ENCODE measurements at regions not wholly inside any gene's neighbourhood (a gene's known extent, or its start where the extent isn't known, plus 50 kb on each side); places are given as distances from the start of the nearest gene placed in this dataset.
"Not testable (repeated sequence)": the region's sequence is repeated elsewhere in the genome, so short reads cannot be mapped to it uniquely, and the experiment has no call there.

DNA sequence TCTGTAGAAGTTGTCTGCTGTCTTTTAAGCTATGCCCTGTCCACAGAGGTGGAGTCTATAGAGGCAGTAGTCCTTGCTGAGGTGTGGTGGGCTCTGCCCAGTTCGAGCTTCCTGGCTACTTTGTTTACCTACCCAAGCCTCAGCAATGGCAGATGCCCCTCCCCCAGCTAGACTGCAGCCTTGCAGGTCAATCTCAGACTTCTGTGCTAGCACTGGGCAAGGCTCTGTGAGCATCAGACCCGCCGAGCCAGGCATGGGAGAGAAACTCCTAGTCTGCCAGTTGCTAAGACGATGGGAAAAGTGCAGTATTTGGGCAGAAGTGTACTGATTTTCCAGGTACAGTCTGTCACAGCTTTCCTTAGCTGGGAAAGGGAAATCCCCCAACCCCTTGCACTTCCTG, 694.1 kb upstream of the CDH6 start:
- TF ChIP-seq EP300 (IDR thresholded peaks at IDR 0.05) (no peak), POLR2A (IDR thresholded peaks at IDR 0.05) (no peak), POLR2AphosphoS5 (IDR thresholded peaks at IDR 0.05) (no peak)
- TF ChIP-seq, protein P1, sequence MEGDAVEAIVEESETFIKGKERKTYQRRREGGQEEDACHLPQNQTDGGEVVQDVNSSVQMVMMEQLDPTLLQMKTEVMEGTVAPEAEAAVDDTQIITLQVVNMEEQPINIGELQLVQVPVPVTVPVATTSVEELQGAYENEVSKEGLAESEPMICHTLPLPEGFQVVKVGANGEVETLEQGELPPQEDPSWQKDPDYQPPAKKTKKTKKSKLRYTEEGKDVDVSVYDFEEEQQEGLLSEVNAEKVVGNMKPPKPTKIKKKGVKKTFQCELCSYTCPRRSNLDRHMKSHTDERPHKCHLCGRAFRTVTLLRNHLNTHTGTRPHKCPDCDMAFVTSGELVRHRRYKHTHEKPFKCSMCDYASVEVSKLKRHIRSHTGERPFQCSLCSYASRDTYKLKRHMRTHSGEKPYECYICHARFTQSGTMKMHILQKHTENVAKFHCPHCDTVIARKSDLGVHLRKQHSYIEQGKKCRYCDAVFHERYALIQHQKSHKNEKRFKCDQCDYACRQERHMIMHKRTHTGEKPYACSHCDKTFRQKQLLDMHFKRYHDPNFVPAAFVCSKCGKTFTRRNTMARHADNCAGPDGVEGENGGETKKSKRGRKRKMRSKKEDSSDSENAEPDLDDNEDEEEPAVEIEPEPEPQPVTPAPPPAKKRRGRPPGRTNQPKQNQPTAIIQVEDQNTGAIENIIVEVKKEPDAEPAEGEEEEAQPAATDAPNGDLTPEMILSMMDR (IDR thresholded peaks at IDR 0.05) = no peak
- Histone ChIP-seq H3K27me3 (no peaks in the 10 kb centered on the region), H3K4me1 (no peaks in the 10 kb centered on the region), H3K27ac (no peak overlapping the region), H3K36me3 (no peaks in the 10 kb centered on the region), H3K9me3 (no peaks in the 10 kb centered on the region), H3K4me3 (no peak overlapping the region)
- DNase-seq (ENCODE audit: low spot score in 2 of 2) = no peak
- WGBS = 64% methylated on average over 4 of the region's 4 CpGs

DNA sequence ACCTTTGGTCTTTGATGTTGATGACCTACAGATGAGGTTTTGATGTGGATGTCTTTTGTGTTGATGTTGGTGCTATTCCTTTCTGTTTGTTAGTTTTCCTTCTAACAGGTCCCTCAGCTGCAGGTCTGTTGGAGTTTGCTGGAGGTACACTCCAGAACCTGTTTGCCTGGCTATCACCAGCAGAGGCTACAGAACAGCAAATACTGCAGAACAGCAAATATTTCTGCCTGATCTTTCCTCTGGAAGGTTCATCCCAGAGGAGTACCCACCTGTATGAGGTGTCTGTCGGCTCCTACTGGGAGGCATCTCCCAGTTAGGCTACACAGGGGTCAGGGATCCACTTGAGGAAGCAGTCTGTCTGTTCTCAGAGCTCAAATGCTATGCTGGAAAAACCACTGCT, 694.5 kb upstream of the CDH6 start:
- Histone ChIP-seq H3K27ac (no peak overlapping the region), H3K36me3 (no peaks in the 10 kb centered on the region), H3K4me1 (no peaks in the 10 kb centered on the region), H3K9me3 (no peaks in the 10 kb centered on the region), H3K4me3 (no peak overlapping the region), H3K27me3 (no peaks in the 10 kb centered on the region)
- WGBS = 67% methylated on average over 1 of the region's 1 CpG
- TF ChIP-seq POLR2A (IDR thresholded peaks at IDR 0.05) (no peak), POLR2AphosphoS5 (IDR thresholded peaks at IDR 0.05) (no peak), EP300 (IDR thresholded peaks at IDR 0.05) (no peak)
- TF ChIP-seq, protein P1 (IDR thresholded peaks at IDR 0.05) = no peak
- no peak for DNase-seq (ENCODE audit: low spot score in 2 of 2)

DNA sequence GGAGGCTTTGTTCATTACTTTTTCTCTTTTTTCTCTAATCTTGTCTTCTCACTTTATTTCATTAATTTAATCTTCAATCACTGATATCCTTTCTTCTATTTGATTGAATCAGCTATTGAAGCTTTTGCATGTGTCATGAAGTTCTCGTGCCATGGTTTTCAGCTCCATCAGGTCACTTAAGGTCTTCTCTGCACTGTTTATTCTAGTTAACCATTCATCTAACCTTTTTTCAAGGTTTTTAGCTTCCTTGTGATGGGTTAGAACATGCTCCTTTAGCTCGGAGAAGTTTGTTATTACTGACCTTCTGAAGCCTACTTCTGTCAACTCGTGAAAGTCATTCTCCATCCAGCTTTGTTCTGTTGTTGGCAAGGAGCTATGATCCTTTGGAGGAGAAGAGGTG, 695.0 kb upstream of the CDH6 start:
- H3K27me3 ChIP-seq; H3K9me3 ChIP-seq; H3K36me3 ChIP-seq; H3K4me1 ChIP-seq; DNase-seq (ENCODE audit: low spot score in 2 of 2); H3K4me3 ChIP-seq; H3K27ac ChIP-seq: not testable (repeated sequence)
- 80% methylated on average over 3 of the region's 3 CpGs for WGBS

DNA sequence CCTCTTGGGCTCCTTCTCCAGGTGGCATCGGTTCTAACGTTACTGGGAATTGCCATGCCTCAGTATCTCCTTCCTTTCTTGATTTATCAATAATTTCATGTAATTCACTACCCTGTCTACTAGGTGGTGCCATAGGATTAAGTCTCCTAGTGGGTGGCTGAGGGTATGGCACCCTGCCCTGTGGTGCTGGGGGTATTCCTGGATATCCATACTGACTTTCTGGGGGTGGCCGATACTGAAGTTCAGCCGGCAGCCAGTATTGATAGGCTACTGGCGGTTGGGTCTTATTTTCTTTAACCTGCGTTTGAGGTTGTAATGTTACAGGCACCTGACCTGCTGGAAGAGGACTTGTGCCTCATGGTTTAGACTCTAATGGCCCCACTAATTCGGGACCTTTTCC, 699.4 kb upstream of the CDH6 start:
- not testable (repeated sequence) for H3K4me3 ChIP-seq; H3K27me3 ChIP-seq; DNase-seq (ENCODE audit: low spot score in 2 of 2); H3K27ac ChIP-seq; H3K9me3 ChIP-seq; H3K36me3 ChIP-seq; H3K4me1 ChIP-seq
- WGBS = 86% methylated on average over 5 of the region's 7 CpGs

DNA sequence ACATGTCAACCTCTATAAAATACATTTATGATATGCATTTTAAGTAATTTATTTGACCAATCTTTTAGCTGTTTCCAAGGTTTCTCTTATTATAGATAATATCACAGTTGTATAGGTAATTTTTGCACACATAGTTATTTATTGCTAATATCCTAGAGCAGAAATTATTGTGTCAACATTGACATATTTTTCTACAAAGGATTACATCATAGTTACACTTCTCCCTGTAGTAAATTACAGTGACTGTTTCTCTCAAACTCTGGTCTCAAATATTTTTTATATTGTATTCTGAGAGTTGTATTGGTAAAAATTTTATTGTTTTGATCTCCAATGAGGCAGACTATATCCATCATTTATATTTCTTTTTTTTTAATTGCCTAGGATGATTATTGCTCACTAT, 714.4 kb upstream of the CDH6 start:
- H3K27ac ChIP-seq = no peak overlapping the region
- H3K27me3 ChIP-seq = no peaks in the 10 kb centered on the region
- peaks cover 11% of the 10 kb centered on the region for H3K9me3 ChIP-seq
- no peak overlapping the region for H3K4me3 ChIP-seq
- H3K4me1 ChIP-seq = no peaks in the 10 kb centered on the region
- H3K36me3 ChIP-seq = no peaks in the 10 kb centered on the region
- DNase-seq (ENCODE audit: low spot score in 2 of 2) = no peak
- TF ChIP-seq EP300 (IDR thresholded peaks at IDR 0.05) = no peak
- TF ChIP-seq POLR2AphosphoS5 (IDR thresholded peaks at IDR 0.05) = no peak
- TF ChIP-seq, protein P1 (IDR thresholded peaks at IDR 0.05) = no peak
- TF ChIP-seq POLR2A (IDR thresholded peaks at IDR 0.05) = no peak

DNA sequence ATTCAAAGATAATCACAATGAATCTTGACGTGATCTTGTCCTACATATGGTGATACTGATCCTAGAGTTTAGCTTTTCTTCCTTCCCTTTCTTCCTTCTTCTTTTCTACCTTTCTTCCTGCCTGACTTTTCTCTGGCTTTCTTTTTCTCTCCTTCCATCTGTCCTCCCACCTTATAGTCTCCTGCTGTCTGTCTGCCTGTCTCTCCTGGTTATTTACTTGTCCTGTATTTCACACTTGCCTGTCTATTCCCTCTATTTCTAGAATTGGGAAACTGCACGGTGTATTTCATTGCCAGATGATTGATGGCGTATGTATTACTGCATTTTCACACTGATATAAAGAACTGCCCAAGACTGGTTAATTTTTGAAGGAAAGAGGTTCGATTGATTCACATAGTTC, 718.1 kb upstream of the CDH6 start:
- Histone ChIP-seq H3K36me3 (no peaks in the 10 kb centered on the region), H3K4me1 (no peaks in the 10 kb centered on the region), H3K27ac (no peak overlapping the region), H3K9me3 (peaks cover 11% of the 10 kb centered on the region), H3K27me3 (no peaks in the 10 kb centered on the region), H3K4me3 (no peak overlapping the region)
- no peak for TF ChIP-seq EP300 (IDR thresholded peaks at IDR 0.05)
- no peak for TF ChIP-seq POLR2AphosphoS5 (IDR thresholded peaks at IDR 0.05)
- TF ChIP-seq POLR2A (IDR thresholded peaks at IDR 0.05) = no peak
- TF ChIP-seq, protein P1 (IDR thresholded peaks at IDR 0.05) = no peak
- 34% methylated on average over 4 of the region's 4 CpGs for WGBS
- DNase-seq (ENCODE audit: low spot score in 2 of 2) = no peak
